H9 (cell line): ENCODE measurements at regions not wholly inside any gene's neighbourhood (a gene's known extent, or its start where the extent isn't known, plus 50 kb on each side); places are given as distances from the start of the nearest gene placed in this dataset.
A peak's percentile ranks its signal among the peaks of the same experiment; 100 is the strongest.

ENCODE experiments used
- DNase-seq: peaks from one replicate; pipeline ENCODE4 v3.0.0-alpha.2; 2017
- H2AFZ ChIP-seq: one replicate; pipeline ENCODE4 v1.6.1; 2013; ENCODE audit warnings: mild to moderate bottlenecking, low read length, control low read depth, moderate library complexity
- H2AK5ac ChIP-seq: 2 replicates; pipeline ENCODE4 v1.6.1; 2013; ENCODE audit warnings: low read length, control low read depth, mixed read lengths; ENCODE audit not compliant: insufficient read length
- H2BK120ac ChIP-seq: one replicate; pipeline ENCODE4 v1.6.1; 2013; ENCODE audit warnings: low read depth, mild to moderate bottlenecking, low read length, control low read depth, inconsistent platforms; ENCODE audit not compliant: poor library complexity, severe bottlenecking
- H2BK12ac ChIP-seq: 2 replicates; pipeline ENCODE4 v1.6.1; 2013; ENCODE audit warnings: low read length, control low read depth, mixed read lengths, low read depth; ENCODE audit not compliant: insufficient read length
- H2BK15ac ChIP-seq: 2 replicates; pipeline ENCODE4 v1.6.1; 2013; ENCODE audit warnings: low read depth, low read length, control low read depth
- H2BK20ac ChIP-seq: one replicate; pipeline ENCODE4 v1.6.1; 2013; ENCODE audit warnings: low read depth, mild to moderate bottlenecking, low read length, control low read depth, inconsistent platforms; ENCODE audit not compliant: poor library complexity, severe bottlenecking
- H2BK5ac ChIP-seq: 2 replicates; pipeline ENCODE4 v1.6.1; 2013; ENCODE audit warnings: low read length, control low read depth, mixed read lengths; ENCODE audit not compliant: insufficient read length
- H3K14ac ChIP-seq: 2 replicates; pipeline ENCODE4 v1.6.1; 2013; ENCODE audit warnings: low read length, control low read depth; ENCODE audit not compliant: insufficient read depth
- H3K18ac ChIP-seq: 2 replicates; pipeline ENCODE4 v1.6.1; 2013; ENCODE audit warnings: low read depth, mild to moderate bottlenecking, mixed read lengths, low read length, control low read depth; ENCODE audit not compliant: insufficient read length
- H3K23ac ChIP-seq: 2 replicates; pipeline ENCODE4 v1.6.1; 2013; ENCODE audit warnings: low read length, control low read depth, mixed read lengths, low read depth; ENCODE audit not compliant: insufficient read length
- H3K23me2 ChIP-seq: 2 replicates; pipeline ENCODE4 v1.6.1; 2013; ENCODE audit warnings: low read depth, mild to moderate bottlenecking, mixed read lengths, low read length, control low read depth; ENCODE audit not compliant: insufficient read length, poor library complexity, severe bottlenecking
- H3K27ac ChIP-seq: 2 replicates; pipeline ENCODE4 v1.5.1; 2013; ENCODE audit warnings: low read length, control low read depth, mixed read lengths, low read depth; ENCODE audit not compliant: insufficient read length
- H3K27me3 ChIP-seq: 2 replicates; pipeline ENCODE4 v1.6.1; 2013; ENCODE audit warnings: low read length, control low read depth, inconsistent platforms; ENCODE audit not compliant: insufficient read depth
- H3K4ac ChIP-seq: 2 replicates; pipeline ENCODE4 v1.6.1; 2013; ENCODE audit warnings: low read depth, mild to moderate bottlenecking, control low read depth, inconsistent platforms, low read length, moderate library complexity
- H3K4me1 ChIP-seq: 2 replicates; pipeline ENCODE4 v1.6.1; 2013; ENCODE audit warnings: low read length, control low read depth, inconsistent platforms; ENCODE audit not compliant: insufficient read depth
- H3K4me2 ChIP-seq: 2 replicates; pipeline ENCODE4 v1.6.1; 2013; ENCODE audit warnings: low read length, control low read depth, mixed read lengths; ENCODE audit not compliant: insufficient read length, insufficient read depth
- H3K56ac ChIP-seq: 2 replicates; pipeline ENCODE4 v1.6.1; 2013; ENCODE audit warnings: low read depth, mild to moderate bottlenecking, mixed read lengths, low read length, control low read depth; ENCODE audit not compliant: insufficient read length
- H3K79me1 ChIP-seq: 2 replicates; pipeline ENCODE4 v1.6.1; 2013; ENCODE audit warnings: low read depth, mild to moderate bottlenecking, moderate library complexity, low read length, control low read depth, inconsistent platforms; ENCODE audit not compliant: insufficient read depth, poor library complexity, severe bottlenecking
- H3K79me2 ChIP-seq: 2 replicates; pipeline ENCODE4 v1.6.1; 2013; ENCODE audit warnings: low read length, control low read depth, inconsistent platforms; ENCODE audit not compliant: insufficient read depth
- H3K9ac ChIP-seq: 2 replicates; pipeline ENCODE4 v1.6.1; 2013; ENCODE audit warnings: low read length, control low read depth, mixed read lengths; ENCODE audit not compliant: insufficient read length; ENCODE audit errors: extremely low read depth
- H3K9me3 ChIP-seq: one replicate; pipeline ENCODE4 v1.6.1; 2013; ENCODE audit warnings: low read depth, low read length, inconsistent platforms; ENCODE audit not compliant: control insufficient read depth
- H3T11ph ChIP-seq: one replicate; pipeline ENCODE4 v1.6.1; 2013; ENCODE audit warnings: mild to moderate bottlenecking, low read length, control low read depth, inconsistent platforms
- H4K20me1 ChIP-seq: one replicate; pipeline ENCODE4 v1.6.1; 2013; ENCODE audit not compliant: control insufficient read depth, insufficient read length, insufficient read depth
- H4K5ac ChIP-seq: 2 replicates; pipeline ENCODE4 v1.6.1; 2013; ENCODE audit warnings: low read depth, mild to moderate bottlenecking, mixed read lengths, low read length, control low read depth; ENCODE audit not compliant: insufficient read length
- H4K8ac ChIP-seq: replicated peaks from 2 replicates; pipeline ENCODE4 v1.6.1; 2013; ENCODE audit warnings: low read length, control low read depth, mixed read lengths, low read depth; ENCODE audit not compliant: insufficient read length
- H4K91ac ChIP-seq: 2 replicates; pipeline ENCODE4 v1.6.1; 2013; ENCODE audit warnings: low read depth, mild to moderate bottlenecking, moderate library complexity, mixed read lengths, low read length, control low read depth; ENCODE audit not compliant: insufficient read length
- H3K27ac Mint-ChIP-seq, 3 experiments: 2 replicates in 2 of 3; 3 replicates in 1 of 3; pipeline ENCODE4 v1.8.0; 2020 to 2021; ENCODE audit warnings: mixed read lengths in 3 of 3, mild to moderate bottlenecking in 1 of 3, moderate library complexity in 1 of 3
- H3K27me3 Mint-ChIP-seq: 2 replicates; pipeline ENCODE4 v1.8.0; 2021; ENCODE audit warnings: low read depth, mild to moderate bottlenecking, moderate library complexity, mixed read lengths
- H3K36me3 Mint-ChIP-seq, 3 experiments: 2 replicates in 2 of 3; 3 replicates in 1 of 3; pipeline ENCODE4 v1.8.0; 2020 to 2021; ENCODE audit warnings: low read depth in 3 of 3, mixed read lengths in 3 of 3; ENCODE audit not compliant: insufficient read depth in 1 of 3
- H3K4me1 Mint-ChIP-seq, 2 experiments: 2 replicates each; pipeline ENCODE4 v1.8.0; 2020; ENCODE audit warnings: mixed read lengths in 2 of 2
- H3K4me3 Mint-ChIP-seq, 2 experiments: 2 replicates in 1 of 2; 3 replicates in 1 of 2; pipeline ENCODE4 v1.8.0; 2020 to 2021; ENCODE audit warnings: mild to moderate bottlenecking in 2 of 2, mixed read lengths in 2 of 2, moderate library complexity in 1 of 2
- H3K9me3 Mint-ChIP-seq, 2 experiments: 2 replicates in 1 of 2; 3 replicates in 1 of 2; pipeline ENCODE4 v1.8.0; 2020; ENCODE audit warnings: mild to moderate bottlenecking in 2 of 2, mixed read lengths in 2 of 2, moderate library complexity in 1 of 2
- whole genome bisulfite sequencing: extraction: QIAGEN DNeasy Blood & Tissue Kit; methylation state at CpG from one replicate; pipeline ENCODE4 v1.1.7; 2013; ENCODE audit warnings: missing lambda C conversion rate, low lambda C conversion rate, mixed read lengths; ENCODE audit not compliant: insufficient read length; ENCODE audit errors: extremely low coverage; 5-methylcytosine and 5-hydroxymethylcytosine counted together
- TF ChIP-seq, protein P1 (sequence below): fragments of 200-600 bp; sonication (generic); conservative IDR thresholded peaks from 3 replicates; pipeline ENCODE4 v1.8.0; 2021; ENCODE audit warnings: antibody characterized with exemption, mild to moderate bottlenecking

DNA sequence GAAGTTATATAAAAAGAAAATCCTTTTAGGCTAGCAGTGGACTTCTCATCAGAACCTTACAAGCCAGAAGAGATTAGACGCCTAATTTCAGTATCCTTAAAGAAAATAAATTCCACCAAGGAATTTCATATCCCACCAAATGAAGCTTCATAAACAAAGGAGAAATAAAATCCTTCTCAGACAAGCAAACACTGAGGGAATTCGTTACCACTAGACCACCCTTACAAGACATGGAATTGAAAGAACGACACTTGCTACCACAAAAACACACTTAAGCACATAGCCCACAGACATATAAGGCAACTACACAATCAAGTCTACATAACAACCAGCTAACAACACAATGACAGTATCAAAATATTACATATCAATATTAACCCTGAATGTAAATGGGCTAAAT lies 299.2 kb downstream of the TOX3 start:
- no peak overlapping the region for H4K5ac ChIP-seq
- no peaks in the 10 kb centered on the region for H3K9me3 ChIP-seq
- no peak overlapping the region for H2BK12ac ChIP-seq
- no peak overlapping the region for H3K14ac ChIP-seq
- no peaks in the 10 kb centered on the region; the same call in 1 of the 2 replicates for H3K4me1 ChIP-seq
- no peak overlapping the region for H3K23ac ChIP-seq
- Mint-ChIP-seq H3K4me1 (peaks cover 20 to 22% of the 10 kb centered on the region in 2 experiments), H3K9me3 (peaks cover 23 to 26% of the 10 kb centered on the region in 2 experiments), H3K27ac (peak overlapping the region in 1 of 3 experiments; percentile 22; a peak in 1 of 7 replicates), H3K36me3 (peaks cover 11 to 29% (median 11%) of the 10 kb centered on the region in 3 experiments), H3K4me3 (no peak overlapping the region), H3K27me3 (no peaks in the 10 kb centered on the region; the same call in 1 of the 2 replicates)
- H2BK120ac ChIP-seq, result no peak overlapping the region
- no peak overlapping the region for H3K9ac ChIP-seq
- no peak overlapping the region for H2BK5ac ChIP-seq
- no peaks in the 10 kb centered on the region for H4K20me1 ChIP-seq
- no peak overlapping the region for H3T11ph ChIP-seq
- H2AK5ac ChIP-seq, result no peak overlapping the region
- H3K56ac ChIP-seq, result no peak overlapping the region
- no peaks in the 10 kb centered on the region for H3K27me3 ChIP-seq
- no peak for DNase-seq
- no peak overlapping the region for H4K91ac ChIP-seq
- no CpG with 5 or more reads among the region's 3 CpGs for WGBS
- H3K79me2 ChIP-seq, result no peaks in the 10 kb centered on the region
- TF ChIP-seq, protein P1, sequence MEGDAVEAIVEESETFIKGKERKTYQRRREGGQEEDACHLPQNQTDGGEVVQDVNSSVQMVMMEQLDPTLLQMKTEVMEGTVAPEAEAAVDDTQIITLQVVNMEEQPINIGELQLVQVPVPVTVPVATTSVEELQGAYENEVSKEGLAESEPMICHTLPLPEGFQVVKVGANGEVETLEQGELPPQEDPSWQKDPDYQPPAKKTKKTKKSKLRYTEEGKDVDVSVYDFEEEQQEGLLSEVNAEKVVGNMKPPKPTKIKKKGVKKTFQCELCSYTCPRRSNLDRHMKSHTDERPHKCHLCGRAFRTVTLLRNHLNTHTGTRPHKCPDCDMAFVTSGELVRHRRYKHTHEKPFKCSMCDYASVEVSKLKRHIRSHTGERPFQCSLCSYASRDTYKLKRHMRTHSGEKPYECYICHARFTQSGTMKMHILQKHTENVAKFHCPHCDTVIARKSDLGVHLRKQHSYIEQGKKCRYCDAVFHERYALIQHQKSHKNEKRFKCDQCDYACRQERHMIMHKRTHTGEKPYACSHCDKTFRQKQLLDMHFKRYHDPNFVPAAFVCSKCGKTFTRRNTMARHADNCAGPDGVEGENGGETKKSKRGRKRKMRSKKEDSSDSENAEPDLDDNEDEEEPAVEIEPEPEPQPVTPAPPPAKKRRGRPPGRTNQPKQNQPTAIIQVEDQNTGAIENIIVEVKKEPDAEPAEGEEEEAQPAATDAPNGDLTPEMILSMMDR, result no peak
- H3K18ac ChIP-seq, result no peak overlapping the region
- H2AFZ ChIP-seq, result no peak overlapping the region
- H2BK20ac ChIP-seq, result no peak overlapping the region
- H3K4ac ChIP-seq, result no peak overlapping the region
- no peak overlapping the region for H3K27ac ChIP-seq
- H2BK15ac ChIP-seq, result no peak overlapping the region
- no peaks in the 10 kb centered on the region for H3K23me2 ChIP-seq
- no peaks in the 10 kb centered on the region for H3K79me1 ChIP-seq
- H4K8ac ChIP-seq, result no peak overlapping the region
- H3K4me2 ChIP-seq, result no peak overlapping the region
